ENCODE measurements at regions not wholly inside any gene's neighbourhood (a gene's known extent, or its start where the extent isn't known, plus 50 kb on each side); places are given as distances from the start of the nearest gene placed in this dataset.
"Not testable (repeated sequence)": the region's sequence is repeated elsewhere in the genome, so short reads cannot be mapped to it uniquely, and the experiment has no call there.

DNA sequence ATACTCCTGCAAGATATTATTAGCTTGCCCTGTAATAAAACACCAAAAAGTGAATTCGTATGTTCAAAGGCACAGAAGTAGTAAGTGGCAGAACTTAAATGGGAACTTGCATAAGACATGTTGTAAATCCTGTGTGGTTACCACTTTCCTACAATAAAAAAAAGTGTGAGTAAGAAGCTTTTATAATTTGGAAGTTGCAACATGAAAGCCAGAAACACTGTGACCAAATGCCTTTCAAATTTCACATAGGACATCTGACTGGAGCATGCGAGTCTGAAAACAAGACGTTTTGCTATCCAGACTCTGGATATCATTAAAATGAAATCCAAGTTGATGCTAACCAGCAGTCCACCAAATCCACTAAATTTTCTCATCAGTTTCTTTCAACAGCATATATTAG lies 886.2 kb upstream of the NRXN1 start:
- H3K27me3 Mint-ChIP-seq (ENCODE audit: insufficient read depth): no peaks in the 10 kb centered on the region; the same call in 1 of the 2 replicates
- DNase-seq: peak; percentile 5
- H3K4me3 Mint-ChIP-seq: no peak overlapping the region
- TF ChIP-seq, protein P1, sequence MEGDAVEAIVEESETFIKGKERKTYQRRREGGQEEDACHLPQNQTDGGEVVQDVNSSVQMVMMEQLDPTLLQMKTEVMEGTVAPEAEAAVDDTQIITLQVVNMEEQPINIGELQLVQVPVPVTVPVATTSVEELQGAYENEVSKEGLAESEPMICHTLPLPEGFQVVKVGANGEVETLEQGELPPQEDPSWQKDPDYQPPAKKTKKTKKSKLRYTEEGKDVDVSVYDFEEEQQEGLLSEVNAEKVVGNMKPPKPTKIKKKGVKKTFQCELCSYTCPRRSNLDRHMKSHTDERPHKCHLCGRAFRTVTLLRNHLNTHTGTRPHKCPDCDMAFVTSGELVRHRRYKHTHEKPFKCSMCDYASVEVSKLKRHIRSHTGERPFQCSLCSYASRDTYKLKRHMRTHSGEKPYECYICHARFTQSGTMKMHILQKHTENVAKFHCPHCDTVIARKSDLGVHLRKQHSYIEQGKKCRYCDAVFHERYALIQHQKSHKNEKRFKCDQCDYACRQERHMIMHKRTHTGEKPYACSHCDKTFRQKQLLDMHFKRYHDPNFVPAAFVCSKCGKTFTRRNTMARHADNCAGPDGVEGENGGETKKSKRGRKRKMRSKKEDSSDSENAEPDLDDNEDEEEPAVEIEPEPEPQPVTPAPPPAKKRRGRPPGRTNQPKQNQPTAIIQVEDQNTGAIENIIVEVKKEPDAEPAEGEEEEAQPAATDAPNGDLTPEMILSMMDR (IDR thresholded peaks at IDR 0.05): no peak
- peaks cover 19% of the 10 kb centered on the region for H3K4me1 Mint-ChIP-seq (ENCODE audit: low read depth)
- H3K9me3 Mint-ChIP-seq: peaks cover 34% of the 10 kb centered on the region
- peaks cover 26% of the 10 kb centered on the region for H3K36me3 Mint-ChIP-seq (ENCODE audit: low read depth)
- H3K27ac Mint-ChIP-seq: no peak overlapping the region

DNA sequence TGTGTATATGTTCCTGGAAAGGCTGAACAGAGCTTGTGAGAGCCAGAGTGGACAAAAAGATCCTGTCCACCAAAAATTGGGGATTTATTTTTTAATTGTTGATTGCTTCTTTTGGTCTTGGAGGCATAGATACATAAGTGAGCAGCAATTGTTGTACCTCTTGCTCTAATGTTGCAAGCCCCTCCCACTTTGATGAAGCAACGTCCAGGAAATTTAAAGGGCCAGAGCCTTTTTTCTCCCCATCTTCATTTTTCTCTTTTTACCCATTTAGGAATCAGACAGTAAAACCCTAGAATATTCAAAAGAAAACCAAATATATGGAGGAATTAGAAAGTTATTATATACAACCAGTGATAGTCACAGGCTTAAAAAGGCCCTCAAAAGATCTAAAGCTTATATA lies 871.8 kb upstream of the NRXN1 start:
- TF ChIP-seq, protein P1 (IDR thresholded peaks at IDR 0.05): no peak
- no peak for DNase-seq
- Mint-ChIP-seq H3K27ac (no peak overlapping the region), H3K36me3 (ENCODE audit: low read depth) (no peaks in the 10 kb centered on the region), H3K4me1 (ENCODE audit: low read depth) (no peaks in the 10 kb centered on the region), H3K9me3 (peaks cover 11% of the 10 kb centered on the region), H3K4me3 (no peak overlapping the region), H3K27me3 (ENCODE audit: insufficient read depth) (no peaks in the 10 kb centered on the region)

DNA sequence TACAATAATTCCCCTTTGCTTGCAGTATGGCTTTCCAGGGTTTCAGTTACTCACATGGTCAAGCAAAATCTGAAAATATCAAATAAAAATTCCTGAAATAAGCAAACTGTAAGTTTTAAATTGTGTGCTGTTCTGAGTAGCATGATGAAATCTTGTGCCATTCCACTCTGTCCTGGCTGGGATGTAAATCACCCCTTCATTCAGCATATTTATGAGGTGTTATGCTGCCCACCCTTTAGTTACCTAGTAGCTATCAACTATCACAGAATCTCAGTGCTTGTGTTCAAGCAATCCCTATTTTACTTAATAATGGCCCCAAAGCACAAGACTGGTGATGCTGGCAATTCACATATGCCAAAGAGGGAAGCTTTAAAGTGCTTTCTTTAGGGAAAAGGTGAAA lies 867.7 kb upstream of the NRXN1 start:
- DNase-seq: no peak
- Mint-ChIP-seq H3K4me1 (ENCODE audit: low read depth) (no peaks in the 10 kb centered on the region), H3K9me3 (peaks cover 11% of the 10 kb centered on the region), H3K27me3 (ENCODE audit: insufficient read depth) (no peaks in the 10 kb centered on the region), H3K27ac (no peak overlapping the region), H3K4me3 (no peak overlapping the region), H3K36me3 (ENCODE audit: low read depth) (no peaks in the 10 kb centered on the region)
- TF ChIP-seq, protein P1 (IDR thresholded peaks at IDR 0.05): no peak

DNA sequence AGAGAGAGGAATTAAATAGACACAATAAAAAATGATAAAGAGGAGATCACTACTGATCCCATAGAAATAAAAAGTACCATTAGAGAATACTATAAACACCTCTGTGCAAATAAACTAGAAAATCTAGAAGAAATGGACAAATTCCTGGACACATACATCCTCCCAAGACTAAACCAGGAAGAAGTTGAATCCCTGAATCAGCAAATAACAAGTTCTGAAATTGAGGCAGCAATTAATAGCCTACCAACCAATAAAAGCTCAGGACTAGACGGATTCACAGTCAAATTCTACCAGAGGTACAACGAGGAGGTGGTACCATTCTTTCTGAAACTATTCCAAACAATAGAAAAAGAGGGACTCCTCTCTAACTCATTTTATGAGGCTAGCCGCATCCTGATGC lies 862.7 kb upstream of the NRXN1 start:
- not testable (repeated sequence) for H3K27me3 Mint-ChIP-seq (ENCODE audit: insufficient read depth); DNase-seq; H3K4me3 Mint-ChIP-seq; H3K4me1 Mint-ChIP-seq (ENCODE audit: low read depth); H3K36me3 Mint-ChIP-seq (ENCODE audit: low read depth); H3K27ac Mint-ChIP-seq
- peaks cover 17% of the 10 kb centered on the region for H3K9me3 Mint-ChIP-seq

DNA sequence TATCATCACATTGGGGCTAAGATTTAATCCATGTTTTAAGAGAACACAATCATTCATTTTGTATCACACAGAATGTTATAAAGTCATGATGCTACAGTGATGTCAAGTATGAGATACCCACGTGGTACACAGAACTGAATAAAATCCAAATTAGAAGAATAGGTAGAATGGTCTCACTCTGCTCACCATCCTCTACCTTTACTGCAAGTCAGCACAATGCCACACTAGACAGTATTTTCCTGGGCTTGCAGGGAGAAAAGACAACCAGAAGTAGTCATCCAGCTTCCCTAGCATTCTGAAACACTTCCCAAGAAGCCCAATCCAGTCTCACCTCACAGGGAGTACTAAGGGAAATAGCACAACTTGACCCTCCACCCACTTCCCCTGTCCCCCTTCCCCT lies 856.2 kb upstream of the NRXN1 start:
- Mint-ChIP-seq H3K27me3 (ENCODE audit: insufficient read depth) (no peaks in the 10 kb centered on the region), H3K4me1 (ENCODE audit: low read depth) (no peaks in the 10 kb centered on the region), H3K27ac (no peak overlapping the region), H3K36me3 (ENCODE audit: low read depth) (peaks cover 2% of the 10 kb centered on the region; the same call in 1 of the 2 replicates), H3K9me3 (peaks cover 9% of the 10 kb centered on the region), H3K4me3 (no peak overlapping the region)
- DNase-seq: no peak
- TF ChIP-seq, protein P1 (IDR thresholded peaks at IDR 0.05): no peak

DNA sequence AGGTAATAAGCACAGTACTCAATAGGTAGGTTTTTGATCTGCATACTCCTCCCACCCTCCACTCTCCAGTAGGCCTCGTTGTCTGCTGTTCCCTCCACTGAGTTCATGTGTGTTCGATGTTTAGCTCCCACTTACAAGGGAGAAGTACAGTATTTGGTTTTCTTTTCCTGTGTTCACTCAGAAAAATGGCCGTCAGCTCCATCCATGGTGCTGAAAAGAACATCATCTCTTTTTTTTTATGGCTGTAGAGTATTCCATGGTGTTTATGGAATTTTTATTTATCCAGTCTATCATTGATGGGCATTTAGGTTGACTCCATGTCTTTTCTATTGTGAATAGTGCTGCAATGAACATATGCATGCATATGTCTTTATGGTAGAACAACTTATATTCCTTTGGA lies 849.7 kb upstream of the NRXN1 start:
- no peaks in the 10 kb centered on the region for H3K4me1 Mint-ChIP-seq (ENCODE audit: low read depth)
- H3K27me3 Mint-ChIP-seq (ENCODE audit: insufficient read depth): no peaks in the 10 kb centered on the region
- H3K27ac Mint-ChIP-seq: no peak overlapping the region
- no peak for DNase-seq
- no peak overlapping the region for H3K4me3 Mint-ChIP-seq
- H3K36me3 Mint-ChIP-seq (ENCODE audit: low read depth): peaks cover 17% of the 10 kb centered on the region; the same call in 1 of the 2 replicates
- TF ChIP-seq, protein P1 (IDR thresholded peaks at IDR 0.05): no peak
- peaks cover 29% of the 10 kb centered on the region for H3K9me3 Mint-ChIP-seq

All from HFFc6 (cell line).